IMR-90 (cell line): ENCODE measurements at regions not wholly inside any gene's neighbourhood (a gene's known extent, or its start where the extent isn't known, plus 50 kb on each side); places are given as distances from the start of the nearest gene placed in this dataset.
A peak's percentile ranks its signal among the peaks of the same experiment; 100 is the strongest.

Experiments
- ATAC-seq: fragments of 200-7000 bp; cut with Tn5 transposase; 2 replicates; pipeline ENCODE4 v1.9.1; 2020; ENCODE audit warnings: low read depth, mild to moderate bottlenecking, moderate library complexity
- BruUV-seq: library from RNA; stranded (reverse); fragments of 400-500 nt; replicated peaks from 2 replicates; lab custom pipeline; 2021; lab: Mats Ljungman, UMichigan
- CTCF ChIA-PET: fragments of 300-600 bp; formaldehyde crosslinking; extraction: SDS; loops from one replicate; lab custom pipeline; 2021; ENCODE audit warnings: antibody characterized with exemption; lab: Yijun Ruan, JAX
- POLR2A ChIA-PET: fragments of 300-600 bp; sonication (Branson Sonifier 250); formaldehyde crosslinking; loops from one replicate; lab custom pipeline; 2022; ENCODE audit warnings: antibody characterized with exemption; ENCODE audit not compliant: unreplicated experiment; lab: Charles Lee
- DNase-seq: peaks from one replicate; pipeline ENCODE4 v3.0.0; 2013
- H2AFZ ChIP-seq: replicated peaks from 2 replicates; pipeline ENCODE3; 2013; ENCODE audit warnings: low read length, mild to moderate bottlenecking; ENCODE audit not compliant: poor library complexity
- H2AK5ac ChIP-seq: 2 replicates; pipeline ENCODE4 v1.6.1; 2013; ENCODE audit warnings: low read depth, low read length, inconsistent platforms
- H2AK9ac ChIP-seq: replicated peaks from 2 replicates; pipeline ENCODE3; 2013; ENCODE audit warnings: mild to moderate bottlenecking, low read depth, low read length, moderate library complexity; ENCODE audit not compliant: poor library complexity
- H2BK120ac ChIP-seq: 2 replicates; pipeline ENCODE4 v1.6.1; 2013; ENCODE audit warnings: low read depth, low read length, inconsistent platforms
- H2BK15ac ChIP-seq: 3 replicates; pipeline ENCODE4 v1.6.1; 2013; ENCODE audit warnings: low read depth, low read length, inconsistent platforms
- H2BK20ac ChIP-seq: 2 replicates; pipeline ENCODE4 v1.6.1; 2013; ENCODE audit warnings: low read depth, mild to moderate bottlenecking, inconsistent platforms, low read length, moderate library complexity
- H2BK5ac ChIP-seq: 2 replicates; pipeline ENCODE4 v1.6.1; 2013; ENCODE audit warnings: mild to moderate bottlenecking, low read depth, low read length, inconsistent platforms; ENCODE audit not compliant: poor library complexity, severe bottlenecking
- H3K14ac ChIP-seq: replicated peaks from 2 replicates; pipeline ENCODE4 v1.6.1; 2013; ENCODE audit warnings: low read depth, low read length, inconsistent platforms
- H3K18ac ChIP-seq: 2 replicates; pipeline ENCODE4 v1.6.1; 2013; ENCODE audit warnings: low read depth, low read length, control low read depth
- H3K23ac ChIP-seq: 2 replicates; pipeline ENCODE4 v1.6.1; 2013; ENCODE audit warnings: low read depth, low read length, inconsistent platforms
- H3K27ac ChIP-seq: 2 replicates; pipeline ENCODE4 v1.5.1; 2013; ENCODE audit warnings: mild to moderate bottlenecking, control low read depth, low read length; ENCODE audit not compliant: insufficient read depth
- H3K27me3 ChIP-seq: 2 replicates; pipeline ENCODE4 v1.6.1; 2013; ENCODE audit warnings: low read length; ENCODE audit not compliant: control insufficient read depth, insufficient read depth
- H3K36me3 ChIP-seq: 2 replicates; pipeline ENCODE4 v1.6.1; 2013; ENCODE audit warnings: low read length, mixed read lengths; ENCODE audit not compliant: control insufficient read depth, insufficient read depth
- H3K4ac ChIP-seq: 2 replicates; pipeline ENCODE4 v1.6.1; 2013; ENCODE audit warnings: low read depth, low read length, inconsistent platforms
- H3K4me1 ChIP-seq: 2 replicates; pipeline ENCODE4 v1.6.1; 2013; ENCODE audit warnings: low read length, mixed read lengths; ENCODE audit not compliant: control insufficient read depth, insufficient read depth
- H3K4me2 ChIP-seq: 2 replicates; pipeline ENCODE4 v1.6.1; 2013; ENCODE audit warnings: low read depth, mild to moderate bottlenecking, control low read depth, low read length, moderate library complexity
- H3K4me3 ChIP-seq: 2 replicates; pipeline ENCODE4 v1.5.1; 2013; ENCODE audit warnings: low read depth, mild to moderate bottlenecking, control low read depth, low read length, moderate library complexity; ENCODE audit not compliant: insufficient read depth
- H3K56ac ChIP-seq: 2 replicates; pipeline ENCODE4 v1.6.1; 2013; ENCODE audit warnings: low read length, inconsistent platforms; ENCODE audit not compliant: insufficient read depth; ENCODE audit errors: extremely low read depth
- H3K79me1 ChIP-seq, 2 experiments: 2 replicates each; pipeline ENCODE4 v1.6.1; 2013; ENCODE audit warnings: low read length in 2 of 2, inconsistent platforms in 1 of 2, low read depth in 1 of 2
- H3K9ac ChIP-seq: 2 replicates; pipeline ENCODE4 v1.6.1; 2013; ENCODE audit warnings: low read depth, low read length, control low read depth
- H3K9me1 ChIP-seq: 2 replicates; pipeline ENCODE4 v1.6.1; 2013; ENCODE audit warnings: low read length, inconsistent platforms; ENCODE audit not compliant: insufficient read depth
- H3K9me3 ChIP-seq: 2 replicates; pipeline ENCODE4 v1.6.1; 2013; ENCODE audit warnings: low read length; ENCODE audit not compliant: control insufficient read depth, insufficient read depth
- H4K20me1 ChIP-seq: 2 replicates; pipeline ENCODE4 v1.6.1; 2013; ENCODE audit warnings: low read length, inconsistent platforms; ENCODE audit not compliant: insufficient read depth
- H4K5ac ChIP-seq: 2 replicates; pipeline ENCODE4 v1.6.1; 2013; ENCODE audit warnings: mild to moderate bottlenecking, low read depth, low read length, control low read depth
- H4K8ac ChIP-seq, 2 experiments: 2 replicates each; pipeline ENCODE4 v1.6.1; 2013; ENCODE audit warnings: low read depth in 2 of 2, low read length in 2 of 2, control low read depth in 1 of 2, inconsistent platforms in 1 of 2
- H4K91ac ChIP-seq: 2 replicates; pipeline ENCODE4 v1.6.1; 2013; ENCODE audit warnings: low read depth, low read length, inconsistent platforms; ENCODE audit not compliant: insufficient read depth
- CEBPB ChIP-seq: IDR thresholded peaks from 2 replicates; pipeline ENCODE4 v1.6.1; 2012; ENCODE audit warnings: low read depth, low read length, improper control_type of control experiment
- WGBS, 2 experiments: methylation state at CpG; one replicate each; pipeline versions ENCODE4 v1.1.5 to v1.1.7; 2013; ENCODE audit warnings: missing lambda C conversion rate in 2 of 2; ENCODE audit not compliant: insufficient read length in 1 of 2; ENCODE audit errors: extremely low coverage in 2 of 2; 5-methylcytosine and 5-hydroxymethylcytosine counted together
- dilution Hi-C: fragments of 300-500 bp; cut with HindIII; formaldehyde crosslinking; loops from one replicate; pipeline ENCODE4 v1.14.3; 2018; ENCODE audit warnings: low sequenced_read_pairs; ENCODE audit not compliant: unreplicated experiment
- in situ Hi-C: fragments of 300-500 bp; cut with MboI; formaldehyde crosslinking; loops from 3 replicates; pipeline ENCODE4 v1.14.3; 2019; ENCODE audit warnings: low sequenced_read_pairs, inconsistent platforms, mixed read lengths
- intact Hi-C: fragments of 100-400 bp; cut with micrococcal nuclease; formaldehyde crosslinking; loops from 2 replicates; pipeline ENCODE4 v1.10.0; 2022
- TF ChIP-seq, protein P1 (sequence below): fragments of 150-350 bp; IDR thresholded peaks from 2 replicates; pipeline ENCODE4 v1.6.1; 2016; ENCODE audit warnings: low read depth, mild to moderate bottlenecking, low read length, moderate library complexity, borderline replicate concordance

DNA sequence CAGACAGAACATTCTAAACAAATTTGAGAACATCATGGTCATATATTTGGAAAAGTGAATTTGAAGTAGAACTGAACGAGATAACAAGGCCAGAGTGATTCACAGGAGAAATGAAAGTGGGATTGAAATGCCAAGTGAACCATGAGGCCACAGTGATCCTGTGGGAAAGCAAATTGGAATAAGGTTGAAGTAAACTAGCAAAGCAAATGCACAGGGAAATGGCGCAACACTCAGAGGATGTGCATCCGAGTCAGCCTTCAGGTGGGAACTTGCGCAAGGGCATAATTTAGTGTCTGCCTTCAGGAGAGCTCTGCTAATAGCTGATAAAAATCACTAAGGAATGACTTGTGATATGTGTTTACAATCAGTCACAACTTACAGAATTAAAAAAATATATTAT is 696.6 kb downstream of the LIG4 start:
- Histone ChIP-seq H4K91ac (no peak overlapping the region), H4K8ac (no peak overlapping the region), H3K4ac (no peak overlapping the region), H3K79me1 (peaks cover 8 to 37% of the 10 kb centered on the region in 2 experiments; a peak in 3 of 4 replicates), H3K23ac (no peak overlapping the region), H3K9me1 (no peaks in the 10 kb centered on the region), H2AK5ac (no peak overlapping the region), H3K9me3 (no peaks in the 10 kb centered on the region), H3K56ac (no peak overlapping the region), H2AFZ (no peak overlapping the region), H4K5ac (no peak overlapping the region), H3K18ac (no peak overlapping the region), H2BK20ac (no peak overlapping the region), H3K14ac (no peak overlapping the region), H4K20me1 (peaks cover 16% of the 10 kb centered on the region; the same call in 1 of the 2 replicates), H3K4me2 (no peak overlapping the region; the same call in 1 of the 2 replicates), H2AK9ac (no peak overlapping the region), H3K27ac (no peak overlapping the region), H2BK120ac (no peak overlapping the region), H2BK5ac (no peak overlapping the region), H3K36me3 (no peaks in the 10 kb centered on the region), H3K4me1 (peaks cover 2% of the 10 kb centered on the region; the same call in 1 of the 2 replicates), H3K9ac (no peak overlapping the region), H3K4me3 (no peak overlapping the region), H2BK15ac (no peak overlapping the region), H3K27me3 (no peaks in the 10 kb centered on the region)
- intact Hi-C loops = no loop called here
- TF ChIP-seq, protein P1, sequence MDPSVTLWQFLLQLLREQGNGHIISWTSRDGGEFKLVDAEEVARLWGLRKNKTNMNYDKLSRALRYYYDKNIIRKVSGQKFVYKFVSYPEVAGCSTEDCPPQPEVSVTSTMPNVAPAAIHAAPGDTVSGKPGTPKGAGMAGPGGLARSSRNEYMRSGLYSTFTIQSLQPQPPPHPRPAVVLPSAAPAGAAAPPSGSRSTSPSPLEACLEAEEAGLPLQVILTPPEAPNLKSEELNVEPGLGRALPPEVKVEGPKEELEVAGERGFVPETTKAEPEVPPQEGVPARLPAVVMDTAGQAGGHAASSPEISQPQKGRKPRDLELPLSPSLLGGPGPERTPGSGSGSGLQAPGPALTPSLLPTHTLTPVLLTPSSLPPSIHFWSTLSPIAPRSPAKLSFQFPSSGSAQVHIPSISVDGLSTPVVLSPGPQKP = no peak
- TF ChIP-seq CEBPB = peak; percentile 78
- dilution Hi-C loops = no loop called here
- ChIA-PET CTCF (no interaction called here), POLR2A (no interaction called here)
- WGBS, 2 experiments = 100% methylated on average over 1 of the region's 4 CpGs; no CpG with 5 or more reads in 1 of the 2 experiments
- in situ Hi-C loops = no loop called here
- no TSS peak for BruUV-seq
- DNase-seq (peak; percentile 45), ATAC-seq (no peak)
